CD4-positive, alpha-beta T cell (primary cell): ENCODE measurements at regions not wholly inside any gene's neighbourhood (a gene's known extent, or its start where the extent isn't known, plus 50 kb on each side); places are given as distances from the start of the nearest gene placed in this dataset.

ENCODE experiments used
- ATAC-seq: fragments of 200-7000 bp; cut with Tn5 transposase; one replicate; pipeline ENCODE4 v1.10.0; 2022; ENCODE audit warnings: mild to moderate bottlenecking; ENCODE audit not compliant: poor library complexity
- CTCF ChIA-PET: fragments of 350-600 bp; sonication (Branson Sonifier 250); formaldehyde crosslinking; loops from one replicate; lab custom pipeline; 2021; ENCODE audit warnings: antibody characterized with exemption, inconsistent platforms; lab: Charles Lee
- POLR2A ChIA-PET: fragments of 350-600 bp; sonication (Branson Sonifier 250); formaldehyde crosslinking; loops from one replicate; lab custom pipeline; 2021; ENCODE audit warnings: antibody characterized with exemption, inconsistent platforms; lab: Charles Lee
- DNase-seq, 14 experiments: peaks; one replicate each; pipeline ENCODE4 v3.0.0-alpha.2; 2013 to 2020; ENCODE audit warnings: mixed read lengths in 2 of 14
- H3K27ac ChIP-seq, 2 donors: one replicate each; pipeline versions ENCODE4 v1.5.1 to v1.7.0; 2013; ENCODE audit warnings: low read length in 2 of 2, low read depth in 1 of 2, mild to moderate bottlenecking in 1 of 2
- H3K27me3 ChIP-seq, 2 experiments: 1 replicate in 1 of 2; 2 replicates in 1 of 2; pipeline versions ENCODE4 v1.6.1 to v1.7.0; 2013; ENCODE audit warnings: low read length in 2 of 2, control low read depth in 1 of 2, mild to moderate bottlenecking in 1 of 2, moderate library complexity in 1 of 2; ENCODE audit not compliant: insufficient read depth in 2 of 2, control insufficient read depth in 1 of 2
- H3K36me3 ChIP-seq: one replicate; pipeline ENCODE4 v1.6.1; 2013; ENCODE audit warnings: low read length, control low read depth; ENCODE audit not compliant: insufficient read depth
- H3K4me1 ChIP-seq: one replicate; pipeline ENCODE4 v1.6.1; 2013; ENCODE audit warnings: low read length, control low read depth; ENCODE audit not compliant: insufficient read depth
- H3K4me3 ChIP-seq: one replicate; pipeline ENCODE4 v1.5.1; 2013; ENCODE audit warnings: mild to moderate bottlenecking, low read length, moderate library complexity
- H3K9me3 ChIP-seq, 2 experiments: 1 replicate in 1 of 2; 2 replicates in 1 of 2; pipeline versions ENCODE4 v1.6.1 to v1.7.0; 2013; ENCODE audit warnings: low read length in 2 of 2, mild to moderate bottlenecking in 2 of 2, control low read depth in 1 of 2, moderate library complexity in 1 of 2; ENCODE audit not compliant: control insufficient read depth in 1 of 2, insufficient read depth in 1 of 2
- H3K27ac Mint-ChIP-seq: one replicate; pipeline ENCODE4 v1.8.0; 2020; ENCODE audit warnings: mixed read lengths
- H3K27me3 Mint-ChIP-seq: one replicate; pipeline ENCODE4 v1.8.0; 2021; ENCODE audit warnings: mixed read lengths
- H3K36me3 Mint-ChIP-seq: one replicate; pipeline ENCODE4 v1.8.0; 2021; ENCODE audit warnings: low read depth, mixed read lengths
- H3K4me1 Mint-ChIP-seq: one replicate; pipeline ENCODE4 v1.8.0; 2021; ENCODE audit warnings: low read depth, mixed read lengths
- H3K4me3 Mint-ChIP-seq: one replicate; pipeline ENCODE4 v1.8.0; 2020; ENCODE audit warnings: mild to moderate bottlenecking, mixed read lengths
- H3K9me3 Mint-ChIP-seq: one replicate; pipeline ENCODE4 v1.8.0; 2020; ENCODE audit warnings: mixed read lengths
- intact Hi-C, 2 experiments: fragments of 100-400 bp; cut with DNase I in 1 of 2; cut with micrococcal nuclease in 1 of 2; formaldehyde crosslinking; loops; one replicate each; pipeline versions ENCODE4 v1.15.1 to v1.9.0; 2023 to 2025; cut with DNase I, micrococcal nuclease
- TF ChIP-seq, protein P1 (sequence below): fragments of 200-600 bp; IDR thresholded peaks from one replicate; pipeline ENCODE4 v1.8.0; 2022; ENCODE audit warnings: antibody characterized with exemption, mild to moderate bottlenecking

DNA sequence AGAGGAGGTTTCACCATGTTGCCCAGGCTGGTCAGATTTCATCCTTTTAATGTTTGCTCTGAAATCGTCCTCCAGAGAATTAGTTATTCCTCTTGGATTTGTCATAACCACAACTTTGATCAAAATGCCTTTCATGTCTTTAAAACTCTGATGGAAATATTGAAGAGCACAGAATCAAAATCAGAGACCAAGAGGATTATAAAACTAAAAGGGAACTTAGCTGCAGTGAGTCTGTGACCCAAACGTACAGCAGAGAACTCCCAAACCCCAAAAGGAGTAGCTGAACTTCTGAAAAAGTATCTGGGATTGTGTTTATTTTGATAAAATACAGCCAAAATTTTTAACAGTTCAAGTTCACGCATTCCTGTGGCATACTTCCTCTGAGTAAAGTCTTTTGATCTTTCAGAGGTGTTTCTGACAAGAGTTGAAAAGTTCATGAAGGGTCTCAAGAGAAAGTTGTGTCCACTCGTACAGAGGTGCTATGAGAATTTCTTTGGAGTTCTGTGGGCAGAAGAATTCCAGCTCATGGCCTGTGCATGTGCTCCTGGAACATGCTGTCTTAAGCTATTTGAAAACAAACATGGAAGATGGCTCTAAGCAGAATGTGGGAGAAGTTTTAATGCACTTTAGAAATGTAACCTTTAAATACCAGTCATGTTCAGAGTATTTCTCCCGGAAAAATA, 124.0 kb downstream of the ESM1 start:
- Mint-ChIP-seq H3K4me3 (no peak overlapping the region), H3K27me3 (peaks cover 50% of the 10 kb centered on the region), H3K36me3 (peaks cover 3% of the 10 kb centered on the region), H3K9me3 (peaks cover 14% of the 10 kb centered on the region), H3K27ac (no peak overlapping the region), H3K4me1 (no peaks in the 10 kb centered on the region)
- ChIA-PET POLR2A (no interaction called here), CTCF (no interaction called here)
- Histone ChIP-seq H3K4me3 (no peak overlapping the region), H3K9me3 (peaks cover 0 to 29% of the 10 kb centered on the region in 2 experiments), H3K27me3 (peaks cover 0 to 3% of the 10 kb centered on the region in 2 experiments), H3K36me3 (no peaks in the 10 kb centered on the region), H3K4me1 (no peaks in the 10 kb centered on the region), H3K27ac (no peak overlapping the region)
- intact Hi-C loops = no loop called here
- TF ChIP-seq, protein P1, sequence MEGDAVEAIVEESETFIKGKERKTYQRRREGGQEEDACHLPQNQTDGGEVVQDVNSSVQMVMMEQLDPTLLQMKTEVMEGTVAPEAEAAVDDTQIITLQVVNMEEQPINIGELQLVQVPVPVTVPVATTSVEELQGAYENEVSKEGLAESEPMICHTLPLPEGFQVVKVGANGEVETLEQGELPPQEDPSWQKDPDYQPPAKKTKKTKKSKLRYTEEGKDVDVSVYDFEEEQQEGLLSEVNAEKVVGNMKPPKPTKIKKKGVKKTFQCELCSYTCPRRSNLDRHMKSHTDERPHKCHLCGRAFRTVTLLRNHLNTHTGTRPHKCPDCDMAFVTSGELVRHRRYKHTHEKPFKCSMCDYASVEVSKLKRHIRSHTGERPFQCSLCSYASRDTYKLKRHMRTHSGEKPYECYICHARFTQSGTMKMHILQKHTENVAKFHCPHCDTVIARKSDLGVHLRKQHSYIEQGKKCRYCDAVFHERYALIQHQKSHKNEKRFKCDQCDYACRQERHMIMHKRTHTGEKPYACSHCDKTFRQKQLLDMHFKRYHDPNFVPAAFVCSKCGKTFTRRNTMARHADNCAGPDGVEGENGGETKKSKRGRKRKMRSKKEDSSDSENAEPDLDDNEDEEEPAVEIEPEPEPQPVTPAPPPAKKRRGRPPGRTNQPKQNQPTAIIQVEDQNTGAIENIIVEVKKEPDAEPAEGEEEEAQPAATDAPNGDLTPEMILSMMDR = no peak
- no peak for ATAC-seq
- no peak for DNase-seq

DNA sequence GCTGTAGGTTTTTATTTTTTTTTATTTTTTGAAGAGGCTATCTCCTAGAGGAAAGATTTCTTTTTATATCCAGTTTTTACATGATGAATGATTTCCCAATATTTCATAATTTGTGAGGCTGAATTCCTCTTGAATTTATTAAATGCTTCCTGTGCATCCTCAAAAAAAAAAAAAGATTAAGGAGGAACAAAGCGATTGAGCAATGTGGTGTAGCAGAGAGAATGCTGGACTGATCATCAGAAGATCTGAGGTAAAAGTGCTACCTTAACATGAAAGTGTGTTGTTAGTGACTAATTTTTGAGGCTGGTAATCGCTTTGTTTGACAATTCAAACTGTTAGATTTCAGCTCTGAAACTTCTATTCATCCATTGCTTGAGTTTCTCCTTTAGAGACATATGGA, 125.1 kb downstream of the ESM1 start:
- Histone ChIP-seq H3K4me3 (no peak overlapping the region), H3K27me3 (peaks cover 0 to 8% of the 10 kb centered on the region in 2 experiments), H3K4me1 (no peaks in the 10 kb centered on the region), H3K9me3 (peaks cover 3 to 34% of the 10 kb centered on the region in 2 experiments), H3K27ac (no peak overlapping the region), H3K36me3 (no peaks in the 10 kb centered on the region)
- no peaks in the 10 kb centered on the region for H3K4me1 Mint-ChIP-seq
- H3K27me3 Mint-ChIP-seq = peaks cover 55% of the 10 kb centered on the region
- TF ChIP-seq, protein P1 = no peak
- no peak overlapping the region for H3K4me3 Mint-ChIP-seq
- CTCF ChIA-PET = no interaction called here
- DNase-seq (no peak), ATAC-seq (no peak)
- intact Hi-C loops = no loop called here
- H3K36me3 Mint-ChIP-seq = peaks cover 3% of the 10 kb centered on the region
- POLR2A ChIA-PET = no interaction called here
- peaks cover 14% of the 10 kb centered on the region for H3K9me3 Mint-ChIP-seq
- no peak overlapping the region for H3K27ac Mint-ChIP-seq

DNA sequence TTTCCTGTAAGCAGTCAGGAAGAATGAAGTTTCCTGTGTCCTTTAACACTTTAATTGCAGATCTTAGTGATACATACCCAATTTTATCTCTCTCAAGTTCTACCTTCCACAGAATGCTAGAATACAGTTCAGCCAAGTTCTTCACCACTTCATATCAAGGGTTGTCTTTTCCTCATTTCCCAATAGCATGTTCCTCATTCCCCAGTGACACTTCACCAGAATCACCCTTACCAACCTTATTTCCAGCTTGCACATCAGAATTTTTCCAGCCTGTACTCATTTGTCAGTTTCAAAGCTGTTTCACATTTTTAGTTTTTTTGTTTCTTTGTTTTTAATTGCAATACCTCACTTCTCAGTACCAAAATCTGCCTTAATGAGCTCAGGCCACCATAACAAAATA, 126.1 kb downstream of the ESM1 start:
- ChIA-PET POLR2A (no interaction called here), CTCF (no interaction called here)
- TF ChIP-seq, protein P1 = no peak
- peaks cover 53% of the 10 kb centered on the region for H3K27me3 Mint-ChIP-seq
- Histone ChIP-seq H3K36me3 (no peaks in the 10 kb centered on the region), H3K27me3 (peaks cover 0 to 10% of the 10 kb centered on the region in 2 experiments), H3K4me1 (no peaks in the 10 kb centered on the region), H3K9me3 (peaks cover 3 to 34% of the 10 kb centered on the region in 2 experiments), H3K4me3 (no peak overlapping the region), H3K27ac (no peak overlapping the region)
- DNase-seq = no peak
- H3K4me1 Mint-ChIP-seq = no peaks in the 10 kb centered on the region
- H3K4me3 Mint-ChIP-seq = no peak overlapping the region
- no peak for ATAC-seq
- no peak overlapping the region for H3K27ac Mint-ChIP-seq
- peaks cover 3% of the 10 kb centered on the region for H3K36me3 Mint-ChIP-seq
- H3K9me3 Mint-ChIP-seq = peaks cover 14% of the 10 kb centered on the region
- intact Hi-C loops = no loop called here
